Neural cell (in vitro differentiated cells): ENCODE measurements at regions not wholly inside any gene's neighbourhood (a gene's known extent, or its start where the extent isn't known, plus 50 kb on each side); places are given as distances from the start of the nearest gene placed in this dataset.

Source experiments
- H2AFZ ChIP-seq: fragments of 200-600, 300-800 bp; sonication (generic), shearing (Covaris generic); 2 replicates; pipeline ENCODE4 v1.6.0; 2014; ENCODE audit warnings: low read depth, mild to moderate bottlenecking, antibody characterized with exemption, low read length, moderate library complexity
- H3F3A ChIP-seq: fragments of 200-600 bp; shearing (Covaris generic); 2 replicates; pipeline ENCODE4 v1.6.1; 2016; ENCODE audit warnings: mild to moderate bottlenecking, moderate library complexity, mixed read lengths, antibody characterized with exemption, low read length; ENCODE audit not compliant: insufficient read depth, poor library complexity, severe bottlenecking
- H3K27ac ChIP-seq: fragments of 200-600, 300-800 bp; sonication (generic), shearing (Covaris generic); 2 replicates; pipeline ENCODE4 v1.5.1; 2014; ENCODE audit warnings: mild to moderate bottlenecking, low read length, moderate library complexity
- H3K27me3 ChIP-seq: fragments of 300-800, 200-600 bp; sonication (generic), shearing (Covaris generic); 2 replicates; pipeline ENCODE4 v1.6.0; 2014; ENCODE audit warnings: mild to moderate bottlenecking, low read depth, low read length, moderate library complexity; ENCODE audit not compliant: insufficient read depth
- H3K36me3 ChIP-seq: fragments of 300-800, 200-600 bp; sonication (generic), shearing (Covaris generic); 2 replicates; pipeline ENCODE4 v1.5.1; 2014; ENCODE audit warnings: mild to moderate bottlenecking, antibody characterized with exemption, low read length, moderate library complexity; ENCODE audit not compliant: insufficient read depth
- H3K4me2 ChIP-seq: fragments of 300-800, 200-600 bp; sonication (generic), shearing (Covaris generic); 2 replicates; pipeline ENCODE4 v1.6.0; 2014; ENCODE audit warnings: mild to moderate bottlenecking, low read length
- H3K4me3 ChIP-seq: fragments of 300-800, 200-600 bp; sonication (generic), shearing (Covaris generic); 2 replicates; pipeline ENCODE4 v1.5.1; 2014; ENCODE audit warnings: mild to moderate bottlenecking, low read length, moderate library complexity
- H3K79me2 ChIP-seq: fragments of 200-600 bp; shearing (Covaris generic); replicated peaks from 2 replicates; pipeline ENCODE4 v1.6.0; 2014; ENCODE audit warnings: mild to moderate bottlenecking, low read length, moderate library complexity; ENCODE audit not compliant: insufficient read depth
- H3K9ac ChIP-seq: fragments of 300-800, 200-600 bp; sonication (generic), shearing (Covaris generic); 2 replicates; pipeline ENCODE4 v1.6.1; 2016; ENCODE audit warnings: mild to moderate bottlenecking, low read length, mixed read lengths
- H3K9me2 ChIP-seq: fragments of 200-600 bp; shearing (Covaris generic); 2 replicates; pipeline ENCODE4 v1.6.1; 2016; ENCODE audit warnings: mild to moderate bottlenecking, low read length, mixed read lengths; ENCODE audit not compliant: insufficient read depth
- H3K9me3 ChIP-seq: fragments of 200-600, 300-800 bp; sonication (generic), shearing (Covaris generic); 2 replicates; pipeline ENCODE4 v1.6.1; 2016; ENCODE audit warnings: mild to moderate bottlenecking, mixed run types, low read length, moderate library complexity, mixed read lengths
- H4K20me1 ChIP-seq: fragments of 200-600 bp; shearing (Covaris generic); 2 replicates; pipeline ENCODE4 v1.6.1; 2016; ENCODE audit warnings: mild to moderate bottlenecking, mixed run types; ENCODE audit not compliant: insufficient read depth
- EP300 ChIP-seq: fragments of 450-650 bp; conservative IDR thresholded peaks from 2 replicates; pipeline ENCODE4 v1.6.1; 2014; ENCODE audit warnings: antibody characterized with exemption, mild to moderate bottlenecking, moderate library complexity; ENCODE audit not compliant: poor library complexity, severe bottlenecking
- EZH2 ChIP-seq: fragments of 200-600, 300-800 bp; shearing (Covaris generic), sonication (generic); IDR thresholded peaks from 2 replicates; pipeline ENCODE4 v1.6.1; 2014; ENCODE audit warnings: antibody characterized with exemption, low read length, borderline replicate concordance, mild to moderate bottlenecking; ENCODE audit not compliant: insufficient read depth, poor library complexity, severe bottlenecking
- MXI1 ChIP-seq: fragments of 450-650 bp; conservative IDR thresholded peaks from 2 replicates; pipeline ENCODE4 v1.6.1; 2014; ENCODE audit warnings: antibody characterized with exemption, mild to moderate bottlenecking; ENCODE audit not compliant: poor library complexity, severe bottlenecking
- POLR2AphosphoS5 ChIP-seq: IDR thresholded peaks from 2 replicates; pipeline ENCODE4 v1.6.1; 2012
- RAD21 ChIP-seq: fragments of 450-650 bp; conservative IDR thresholded peaks from 2 replicates; pipeline ENCODE4 v1.6.1; 2014; ENCODE audit warnings: antibody characterized with exemption, mild to moderate bottlenecking, moderate library complexity
- SMC3 ChIP-seq: fragments of 450-650 bp; conservative IDR thresholded peaks from 2 replicates; pipeline ENCODE4 v1.6.1; 2014; ENCODE audit warnings: antibody characterized with exemption, mild to moderate bottlenecking, moderate library complexity; ENCODE audit not compliant: poor library complexity
- TAF1 ChIP-seq: IDR thresholded peaks from 2 replicates; pipeline ENCODE4 v1.6.1; 2012; ENCODE audit warnings: low read depth
- TF ChIP-seq, protein P1 (sequence below): fragments of 450-650 bp; IDR thresholded peaks from 2 replicates; pipeline ENCODE4 v1.5.1; 2014; ENCODE audit warnings: antibody characterized with exemption, mild to moderate bottlenecking, moderate library complexity; ENCODE audit not compliant: poor library complexity, severe bottlenecking
- TF ChIP-seq, protein P2 (sequence below): IDR thresholded peaks from 2 replicates; pipeline ENCODE4 v1.6.1; 2012; ENCODE audit warnings: borderline replicate concordance

- H3K36me3 ChIP-seq: no peaks in the 10 kb centered on the region
- no peak overlapping the region for H2AFZ ChIP-seq
- peak overlapping the region; percentile 4 for H3K27ac ChIP-seq
- no peaks in the 10 kb centered on the region for H3K9me3 ChIP-seq
- no peak overlapping the region for H3K4me3 ChIP-seq
- H3K27me3 ChIP-seq: no peaks in the 10 kb centered on the region
- no peaks in the 10 kb centered on the region for H4K20me1 ChIP-seq
- no peaks in the 10 kb centered on the region for H3K9me2 ChIP-seq
- H3K9ac ChIP-seq: no peak overlapping the region
- H3K4me2 ChIP-seq: no peak overlapping the region
- TF ChIP-seq RAD21 (no peak), SMC3 (no peak), TAF1 (no peak), EZH2 (no peak), POLR2AphosphoS5 (peak; percentile 47), EP300 (peak; percentile 27)
- TF ChIP-seq, protein P1, sequence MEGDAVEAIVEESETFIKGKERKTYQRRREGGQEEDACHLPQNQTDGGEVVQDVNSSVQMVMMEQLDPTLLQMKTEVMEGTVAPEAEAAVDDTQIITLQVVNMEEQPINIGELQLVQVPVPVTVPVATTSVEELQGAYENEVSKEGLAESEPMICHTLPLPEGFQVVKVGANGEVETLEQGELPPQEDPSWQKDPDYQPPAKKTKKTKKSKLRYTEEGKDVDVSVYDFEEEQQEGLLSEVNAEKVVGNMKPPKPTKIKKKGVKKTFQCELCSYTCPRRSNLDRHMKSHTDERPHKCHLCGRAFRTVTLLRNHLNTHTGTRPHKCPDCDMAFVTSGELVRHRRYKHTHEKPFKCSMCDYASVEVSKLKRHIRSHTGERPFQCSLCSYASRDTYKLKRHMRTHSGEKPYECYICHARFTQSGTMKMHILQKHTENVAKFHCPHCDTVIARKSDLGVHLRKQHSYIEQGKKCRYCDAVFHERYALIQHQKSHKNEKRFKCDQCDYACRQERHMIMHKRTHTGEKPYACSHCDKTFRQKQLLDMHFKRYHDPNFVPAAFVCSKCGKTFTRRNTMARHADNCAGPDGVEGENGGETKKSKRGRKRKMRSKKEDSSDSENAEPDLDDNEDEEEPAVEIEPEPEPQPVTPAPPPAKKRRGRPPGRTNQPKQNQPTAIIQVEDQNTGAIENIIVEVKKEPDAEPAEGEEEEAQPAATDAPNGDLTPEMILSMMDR: no peak
- no peaks in the 10 kb centered on the region for H3K79me2 ChIP-seq
- H3F3A ChIP-seq: no peaks in the 10 kb centered on the region
Observed at GRCh38 chr4:19047279-19047880, 1025.8 kb upstream of the LCORL start.

GRCh38 chr4:19039816-19040215 lies 1018.3 kb upstream of the LCORL start:
- Histone ChIP-seq H3F3A (no peaks in the 10 kb centered on the region), H4K20me1 (no peaks in the 10 kb centered on the region), H3K9me2 (no peaks in the 10 kb centered on the region), H3K4me2 (no peak overlapping the region), H3K9ac (no peak overlapping the region), H3K9me3 (no peaks in the 10 kb centered on the region), H3K4me3 (no peak overlapping the region), H3K27me3 (no peaks in the 10 kb centered on the region), H3K27ac (no peak overlapping the region), H2AFZ (no peak overlapping the region), H3K79me2 (no peaks in the 10 kb centered on the region), H3K36me3 (no peaks in the 10 kb centered on the region)
- TF ChIP-seq MXI1: no peak

DNA sequence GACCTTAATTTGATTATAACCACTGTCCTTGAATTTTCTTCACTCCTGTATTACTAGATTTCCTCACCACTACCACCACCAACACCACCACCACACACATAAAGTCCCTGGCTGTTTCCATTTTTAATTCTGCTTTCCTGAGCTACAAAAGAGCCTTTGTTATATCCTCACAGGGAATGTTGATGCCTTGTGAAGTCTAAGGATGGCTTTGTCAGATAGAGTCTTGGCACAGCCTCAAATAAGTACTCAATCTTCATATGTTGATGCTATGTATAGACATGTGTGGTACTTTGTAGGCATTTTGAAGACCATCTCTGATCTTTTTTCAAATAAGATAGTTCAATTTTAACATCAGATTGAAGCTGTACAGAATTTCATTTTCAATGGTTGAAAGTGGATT lies 1016.7 kb upstream of the LCORL start:
- H3K9me3 ChIP-seq: no peaks in the 10 kb centered on the region

More for the DNA sequence above, 1016.7 kb upstream of the LCORL start:
- Histone ChIP-seq H3K4me3 (no peak overlapping the region), H3K27me3 (no peaks in the 10 kb centered on the region), H3K27ac (no peak overlapping the region), H3F3A (no peaks in the 10 kb centered on the region), H4K20me1 (no peaks in the 10 kb centered on the region), H2AFZ (no peak overlapping the region), H3K9me2 (no peaks in the 10 kb centered on the region), H3K9ac (no peak overlapping the region), H3K4me2 (no peak overlapping the region), H3K79me2 (no peaks in the 10 kb centered on the region), H3K36me3 (no peaks in the 10 kb centered on the region)
- TF ChIP-seq TAF1: no peak
- TF ChIP-seq, protein P2, sequence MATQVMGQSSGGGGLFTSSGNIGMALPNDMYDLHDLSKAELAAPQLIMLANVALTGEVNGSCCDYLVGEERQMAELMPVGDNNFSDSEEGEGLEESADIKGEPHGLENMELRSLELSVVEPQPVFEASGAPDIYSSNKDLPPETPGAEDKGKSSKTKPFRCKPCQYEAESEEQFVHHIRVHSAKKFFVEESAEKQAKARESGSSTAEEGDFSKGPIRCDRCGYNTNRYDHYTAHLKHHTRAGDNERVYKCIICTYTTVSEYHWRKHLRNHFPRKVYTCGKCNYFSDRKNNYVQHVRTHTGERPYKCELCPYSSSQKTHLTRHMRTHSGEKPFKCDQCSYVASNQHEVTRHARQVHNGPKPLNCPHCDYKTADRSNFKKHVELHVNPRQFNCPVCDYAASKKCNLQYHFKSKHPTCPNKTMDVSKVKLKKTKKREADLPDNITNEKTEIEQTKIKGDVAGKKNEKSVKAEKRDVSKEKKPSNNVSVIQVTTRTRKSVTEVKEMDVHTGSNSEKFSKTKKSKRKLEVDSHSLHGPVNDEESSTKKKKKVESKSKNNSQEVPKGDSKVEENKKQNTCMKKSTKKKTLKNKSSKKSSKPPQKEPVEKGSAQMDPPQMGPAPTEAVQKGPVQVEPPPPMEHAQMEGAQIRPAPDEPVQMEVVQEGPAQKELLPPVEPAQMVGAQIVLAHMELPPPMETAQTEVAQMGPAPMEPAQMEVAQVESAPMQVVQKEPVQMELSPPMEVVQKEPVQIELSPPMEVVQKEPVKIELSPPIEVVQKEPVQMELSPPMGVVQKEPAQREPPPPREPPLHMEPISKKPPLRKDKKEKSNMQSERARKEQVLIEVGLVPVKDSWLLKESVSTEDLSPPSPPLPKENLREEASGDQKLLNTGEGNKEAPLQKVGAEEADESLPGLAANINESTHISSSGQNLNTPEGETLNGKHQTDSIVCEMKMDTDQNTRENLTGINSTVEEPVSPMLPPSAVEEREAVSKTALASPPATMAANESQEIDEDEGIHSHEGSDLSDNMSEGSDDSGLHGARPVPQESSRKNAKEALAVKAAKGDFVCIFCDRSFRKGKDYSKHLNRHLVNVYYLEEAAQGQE: no peak
- TF ChIP-seq EZH2: no peak
- no peak for TF ChIP-seq EP300
- no peak for TF ChIP-seq MXI1
- no peak for TF ChIP-seq POLR2AphosphoS5
- TF ChIP-seq RAD21: no peak
- no peak for TF ChIP-seq SMC3
